SJSA1 (cell line): ENCODE measurements at regions not wholly inside any gene's neighbourhood (a gene's known extent, or its start where the extent isn't known, plus 50 kb on each side); places are given as distances from the start of the nearest gene placed in this dataset.
"Not testable (repeated sequence)": the region's sequence is repeated elsewhere in the genome, so short reads cannot be mapped to it uniquely, and the experiment has no call there.

Experiments
- DNase-seq, 2 experiments: peaks; one replicate each; pipeline ENCODE4 v3.0.0-alpha.2; 2015 to 2020; ENCODE audit warnings: low spot score in 2 of 2, low read depth in 1 of 2
- H3K27ac ChIP-seq: fragments of 250-450 bp; sonication (Bioruptor Pico); 2 replicates; pipeline ENCODE4 v1.5.1; 2020; ENCODE audit warnings: mild to moderate bottlenecking, moderate library complexity
- H3K27me3 ChIP-seq: fragments of 250-450 bp; sonication (Bioruptor Pico); replicated peaks from 2 replicates; pipeline ENCODE4 v1.5.1; 2020; ENCODE audit warnings: mild to moderate bottlenecking, moderate library complexity
- H3K36me3 ChIP-seq: fragments of 250-450 bp; sonication (Bioruptor Pico); 2 replicates; pipeline ENCODE4 v1.5.1; 2020; ENCODE audit warnings: mild to moderate bottlenecking
- H3K4me1 ChIP-seq: fragments of 250-450 bp; sonication (Bioruptor Pico); replicated peaks from 2 replicates; pipeline ENCODE4 v1.6.1; 2021; ENCODE audit warnings: mild to moderate bottlenecking
- H3K4me3 ChIP-seq: fragments of 250-450 bp; sonication (Bioruptor Pico); 2 replicates; pipeline ENCODE4 v1.5.1; 2020; ENCODE audit warnings: mild to moderate bottlenecking
- H3K9me3 ChIP-seq: fragments of 250-450 bp; sonication (Bioruptor Pico); replicated peaks from 2 replicates; pipeline ENCODE4 v1.5.1; 2020; ENCODE audit warnings: mild to moderate bottlenecking

GRCh38 chrX:130563476-130563875, 161.7 kb downstream of the RBMX2 start:
- no peak for DNase-seq
- H3K36me3 ChIP-seq: no peaks in the 10 kb centered on the region
- no peak overlapping the region for H3K4me3 ChIP-seq
- peaks cover 3% of the 10 kb centered on the region; the same call in 1 of the 2 replicates for H3K4me1 ChIP-seq
- H3K27ac ChIP-seq: no peak overlapping the region
- no peaks in the 10 kb centered on the region for H3K9me3 ChIP-seq
- H3K27me3 ChIP-seq: no peaks in the 10 kb centered on the region

- no peaks in the 10 kb centered on the region for H3K4me1 ChIP-seq
- H3K36me3 ChIP-seq: no peaks in the 10 kb centered on the region
- no peak overlapping the region for H3K4me3 ChIP-seq
- no peak overlapping the region for H3K27ac ChIP-seq
- DNase-seq: no peak
- H3K9me3 ChIP-seq: no peaks in the 10 kb centered on the region
- no peaks in the 10 kb centered on the region for H3K27me3 ChIP-seq
These were observed 164.4 kb downstream of the RBMX2 start for GRCh38 chrX:130566028-130566683.

DNA sequence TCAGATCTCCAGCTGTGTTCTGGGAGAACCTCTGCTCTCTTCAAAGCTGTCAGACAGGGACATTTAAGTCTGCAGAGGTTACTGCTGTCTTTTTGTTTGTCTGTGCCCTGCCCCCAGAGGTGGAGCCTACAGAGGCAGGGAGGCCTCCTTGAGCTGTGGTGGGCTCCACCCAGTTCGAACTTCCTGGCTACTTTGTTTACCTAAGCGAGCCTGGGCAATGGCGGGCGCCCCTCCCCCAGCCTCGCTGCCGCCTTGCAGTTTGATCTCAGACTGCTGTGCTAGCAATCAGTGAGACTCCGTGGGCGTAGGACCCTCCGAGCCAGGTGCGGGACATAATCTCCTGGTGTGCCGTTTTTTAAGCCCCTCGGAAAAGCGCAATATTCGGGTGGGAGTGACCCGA, 171.2 kb downstream of the RBMX2 start:
- DNase-seq, H3K27ac ChIP-seq, H3K36me3 ChIP-seq, H3K4me1 ChIP-seq, H3K27me3 ChIP-seq, H3K9me3 ChIP-seq, H3K4me3 ChIP-seq: not testable (repeated sequence)
